ENCODE measurements at regions not wholly inside any gene's neighbourhood (a gene's known extent, or its start where the extent isn't known, plus 50 kb on each side); places are given as distances from the start of the nearest gene placed in this dataset.

- TF ChIP-seq REST (tag by site-specific recombination; IDR thresholded peaks at IDR 0.05) (no peak), ZNF423 (tag by site-specific recombination; IDR thresholded peaks at IDR 0.05) (no peak), ZBTB7A (tag by site-specific recombination; IDR thresholded peaks at IDR 0.05; ENCODE audit: low read depth) (no peak), KLF1 (tag by site-specific recombination; IDR thresholded peaks at IDR 0.05) (no peak), OSR2 (tag by site-specific recombination; IDR thresholded peaks at IDR 0.05) (no peak), ZNF184 (tag by site-specific recombination; IDR thresholded peaks at IDR 0.05) (no peak), CTCF (tag by site-specific recombination; IDR thresholded peaks at IDR 0.05) (no peak), ZNF645 (tag by site-specific recombination; IDR thresholded peaks at IDR 0.05) (no peak), HOXA7 (CRISPR knock-in tag; IDR thresholded peaks at IDR 0.05; ENCODE audit: borderline replicate concordance) (no peak), ZNF121 (tag by site-specific recombination; IDR thresholded peaks at IDR 0.05) (no peak), ZNF274 (IDR thresholded peaks at IDR 0.05; ENCODE audit: low read length) (no peak), ZNF274 (tag by site-specific recombination; IDR thresholded peaks at IDR 0.05; ENCODE audit: borderline replicate concordance) (no peak), ZBTB26 (tag by site-specific recombination; optimal IDR thresholded peaks at IDR 0.05) (no peak), ZNF2 (tag by site-specific recombination; IDR thresholded peaks at IDR 0.05) (no peak)
Measured at GRCh38 chr2:66849153-66849755, 414.3 kb downstream of the MEIS1 start.
